GM13977 (cell line): ENCODE measurements at regions not wholly inside any gene's neighbourhood (a gene's known extent, or its start where the extent isn't known, plus 50 kb on each side); places are given as distances from the start of the nearest gene placed in this dataset.
"Not testable (repeated sequence)": the region's sequence is repeated elsewhere in the genome, so short reads cannot be mapped to it uniquely, and the experiment has no call there.

ENCODE experiments used
- DNase-seq: peaks from one replicate; pipeline ENCODE4 v3.0.0; 2012; ENCODE audit warnings: low spot score
- CTCF ChIP-seq: IDR thresholded peaks from 2 replicates; pipeline ENCODE4 v1.5.1; 2012; ENCODE audit warnings: mild to moderate bottlenecking, control low read depth; ENCODE audit not compliant: insufficient read depth; ENCODE audit errors: extremely low read depth, missing control alignments
- in situ Hi-C: fragments of 300-500 bp; cut with MboI; formaldehyde crosslinking; loops from one replicate; pipeline ENCODE4 v1.12.0; 2022; ENCODE audit warnings: low sequenced_read_pairs, low pct_unique_long_range_greater_than_20kb, mixed read lengths, inconsistent platforms; ENCODE audit not compliant: unreplicated experiment

DNA sequence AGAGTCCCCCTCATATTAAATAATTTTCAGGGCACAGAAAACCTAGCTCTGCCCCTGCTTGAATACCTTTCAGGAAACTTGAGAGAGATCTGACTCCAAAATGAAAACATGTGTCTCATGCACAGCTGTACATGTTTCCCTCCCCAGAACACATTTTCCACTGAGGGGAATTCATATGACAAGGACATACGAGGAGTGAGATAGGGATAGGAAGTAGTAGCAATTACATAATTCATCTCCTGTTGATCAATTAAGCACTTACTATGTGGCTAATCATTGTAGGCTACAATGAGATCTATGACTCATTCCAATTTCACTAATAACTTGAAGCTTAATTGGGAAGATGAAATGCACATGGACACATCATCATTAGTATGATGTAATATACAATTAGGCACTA lies 302.1 kb downstream of the PCDH11X start:
- DNase-seq, in situ Hi-C loops: not testable (repeated sequence)

DNA sequence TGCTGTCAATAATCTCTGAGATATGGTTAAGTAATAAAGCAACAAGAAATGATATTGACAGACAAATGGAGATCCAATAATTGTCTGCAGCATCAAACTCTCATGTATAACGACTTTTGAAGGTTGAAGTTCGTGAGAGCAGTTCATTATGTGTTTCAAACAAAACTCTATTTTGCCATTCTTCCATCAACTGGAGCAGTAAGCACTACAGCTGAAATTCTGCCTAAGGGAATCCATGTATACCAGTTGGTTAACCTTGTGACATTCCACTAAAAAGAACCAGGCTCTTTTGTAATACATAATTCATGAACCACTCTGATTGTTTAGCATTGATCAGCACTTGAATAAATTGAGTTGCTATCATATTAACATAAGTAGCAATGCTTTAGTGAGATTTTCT lies 311.6 kb downstream of the PCDH11X start:
- in situ Hi-C loops, DNase-seq: not testable (repeated sequence)

DNA sequence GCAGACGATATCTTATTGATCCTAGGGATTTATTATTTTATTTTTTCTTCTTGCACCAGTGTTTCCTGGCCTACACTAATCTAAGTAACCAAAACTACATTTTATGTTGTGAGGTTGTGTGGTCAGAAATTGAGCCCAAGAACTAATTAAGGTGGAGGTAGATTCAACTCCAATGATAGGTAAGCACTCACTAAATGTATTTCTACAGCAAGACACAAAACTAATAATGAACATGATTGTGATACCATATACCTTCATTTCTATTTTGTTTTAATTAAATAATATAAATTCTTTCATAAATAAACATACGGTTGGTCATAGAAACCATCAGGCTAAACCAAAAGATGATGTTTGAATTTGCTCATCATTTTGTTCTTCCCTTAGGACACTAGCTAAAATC lies 319.0 kb downstream of the PCDH11X start:
- DNase-seq, in situ Hi-C loops: not testable (repeated sequence)

- in situ Hi-C loops, DNase-seq: not testable (repeated sequence)
Observed at GRCh38 chrX:92100095-92100494, 320.9 kb downstream of the PCDH11X start.

GRCh38 chrX:92105693-92106092 lies 326.5 kb downstream of the PCDH11X start:
- in situ Hi-C loops, DNase-seq: not testable (repeated sequence)

GRCh38 chrX:92106671-92107070 lies 327.5 kb downstream of the PCDH11X start:
- DNase-seq, result not testable (repeated sequence)

DNA sequence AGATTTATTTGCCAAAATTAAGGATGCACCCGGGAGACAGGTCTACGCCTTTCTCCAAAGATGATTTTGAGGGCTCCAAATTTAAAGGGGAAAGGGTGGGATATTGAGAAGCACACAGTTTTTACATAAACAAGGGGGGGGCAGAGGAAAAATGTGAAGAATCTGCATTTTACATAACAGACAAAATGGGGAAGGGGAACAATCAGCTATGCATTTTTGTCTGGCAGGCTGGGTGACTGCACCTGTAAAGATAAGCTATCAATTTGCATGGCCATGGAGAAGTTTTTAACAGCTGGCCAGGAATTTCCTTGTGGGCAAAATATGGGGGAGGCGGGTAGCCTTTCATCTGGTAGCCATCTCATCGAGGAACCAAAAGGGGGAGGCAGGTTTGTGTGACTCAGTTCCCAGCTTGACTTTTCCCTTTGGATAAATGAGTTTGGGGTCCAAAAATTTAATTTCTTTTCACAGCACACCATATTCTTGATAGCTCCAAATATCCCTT lies 331.3 kb downstream of the PCDH11X start:
- in situ Hi-C loops, DNase-seq: not testable (repeated sequence)

More at GRCh38 chrX:92106671-92107070, 327.5 kb downstream of the PCDH11X start:
- in situ Hi-C loops, result not testable (repeated sequence)

DNA sequence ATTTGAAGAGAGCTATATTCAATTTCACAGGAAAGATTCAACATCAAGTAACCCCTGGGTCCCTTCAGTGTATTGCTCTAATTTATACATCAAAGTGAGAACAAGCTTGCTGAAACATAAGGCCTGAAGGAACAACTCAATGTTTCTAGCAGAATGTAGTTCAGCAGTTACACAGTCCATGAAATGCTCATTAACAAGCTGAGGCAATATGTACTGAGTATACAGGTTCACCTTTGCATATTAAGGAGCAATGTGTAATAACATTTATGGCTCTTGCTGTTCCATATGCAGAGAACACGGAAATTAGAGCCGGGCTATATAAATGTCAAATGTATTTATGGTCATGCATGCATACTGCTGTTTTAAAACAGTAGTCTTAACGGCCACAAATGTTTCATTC lies 338.5 kb downstream of the PCDH11X start:
- in situ Hi-C loops, DNase-seq: not testable (repeated sequence)

- DNase-seq, in situ Hi-C loops: not testable (repeated sequence)
Observed at GRCh38 chrX:92163035-92163434, 383.9 kb downstream of the PCDH11X start.

- no peak for TF ChIP-seq CTCF
- in situ Hi-C loops, result no loop called here
Observed at GRCh38 chrX:92209936-92210335, 430.8 kb downstream of the PCDH11X start.

DNA sequence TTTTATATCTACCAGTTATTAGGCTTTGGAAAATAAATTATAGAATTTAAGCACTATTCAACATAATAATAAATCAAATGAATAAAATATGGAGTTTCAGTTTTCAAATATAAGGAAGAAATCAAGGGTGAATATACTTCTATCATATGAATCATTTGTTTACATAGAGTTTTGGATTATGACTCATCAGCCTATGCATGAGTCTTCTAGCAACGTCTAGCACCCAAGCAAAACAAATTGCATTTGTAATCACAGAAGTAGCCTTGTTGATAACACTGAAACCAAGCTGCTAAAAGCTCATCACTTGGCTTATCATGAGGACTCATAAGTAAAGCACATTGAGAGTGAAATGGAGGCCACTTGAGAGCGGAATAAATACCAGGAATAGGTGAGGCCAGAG lies 434.6 kb downstream of the PCDH11X start:
- no peak for TF ChIP-seq CTCF
- in situ Hi-C loops, result no loop called here
- no peak for DNase-seq

More at GRCh38 chrX:92209936-92210335, 430.8 kb downstream of the PCDH11X start:
- no peak for DNase-seq

- DNase-seq, in situ Hi-C loops: not testable (repeated sequence)
Observed at GRCh38 chrX:92215011-92215410, 435.8 kb downstream of the PCDH11X start.
